ENCODE measurements at regions not wholly inside any gene's neighbourhood (a gene's known extent, or its start where the extent isn't known, plus 50 kb on each side); places are given as distances from the start of the nearest gene placed in this dataset.

DNA sequence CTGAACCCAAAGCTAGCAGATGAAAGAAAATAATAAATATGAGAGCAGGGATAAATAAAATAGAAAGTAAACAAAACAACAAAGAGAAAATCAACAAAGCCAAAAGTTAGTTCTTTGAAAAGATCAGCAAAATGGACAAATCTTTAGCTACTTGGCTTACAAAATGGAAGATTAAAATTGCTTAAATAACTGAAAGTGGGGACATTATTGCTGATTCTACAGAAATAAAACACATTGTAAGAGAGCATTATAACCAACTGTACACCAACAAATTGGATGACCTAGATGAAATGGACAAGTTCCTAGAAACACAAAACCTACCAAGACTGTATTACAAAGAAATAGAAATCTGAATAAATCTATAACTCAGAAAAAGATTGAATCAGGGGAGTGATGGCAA is 238.3 kb upstream of the C1orf87 start:
- TF ChIP-seq, protein P1, sequence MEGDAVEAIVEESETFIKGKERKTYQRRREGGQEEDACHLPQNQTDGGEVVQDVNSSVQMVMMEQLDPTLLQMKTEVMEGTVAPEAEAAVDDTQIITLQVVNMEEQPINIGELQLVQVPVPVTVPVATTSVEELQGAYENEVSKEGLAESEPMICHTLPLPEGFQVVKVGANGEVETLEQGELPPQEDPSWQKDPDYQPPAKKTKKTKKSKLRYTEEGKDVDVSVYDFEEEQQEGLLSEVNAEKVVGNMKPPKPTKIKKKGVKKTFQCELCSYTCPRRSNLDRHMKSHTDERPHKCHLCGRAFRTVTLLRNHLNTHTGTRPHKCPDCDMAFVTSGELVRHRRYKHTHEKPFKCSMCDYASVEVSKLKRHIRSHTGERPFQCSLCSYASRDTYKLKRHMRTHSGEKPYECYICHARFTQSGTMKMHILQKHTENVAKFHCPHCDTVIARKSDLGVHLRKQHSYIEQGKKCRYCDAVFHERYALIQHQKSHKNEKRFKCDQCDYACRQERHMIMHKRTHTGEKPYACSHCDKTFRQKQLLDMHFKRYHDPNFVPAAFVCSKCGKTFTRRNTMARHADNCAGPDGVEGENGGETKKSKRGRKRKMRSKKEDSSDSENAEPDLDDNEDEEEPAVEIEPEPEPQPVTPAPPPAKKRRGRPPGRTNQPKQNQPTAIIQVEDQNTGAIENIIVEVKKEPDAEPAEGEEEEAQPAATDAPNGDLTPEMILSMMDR (IDR thresholded peaks at IDR 0.05; ENCODE audit: control insufficient read depth, extremely low read depth, insufficient read depth): no peak
- no peak for DNase-seq (ENCODE audit: low read depth)
- H3K4me3 ChIP-seq (ENCODE audit: low read depth, low read length): no peak overlapping the region

DNA sequence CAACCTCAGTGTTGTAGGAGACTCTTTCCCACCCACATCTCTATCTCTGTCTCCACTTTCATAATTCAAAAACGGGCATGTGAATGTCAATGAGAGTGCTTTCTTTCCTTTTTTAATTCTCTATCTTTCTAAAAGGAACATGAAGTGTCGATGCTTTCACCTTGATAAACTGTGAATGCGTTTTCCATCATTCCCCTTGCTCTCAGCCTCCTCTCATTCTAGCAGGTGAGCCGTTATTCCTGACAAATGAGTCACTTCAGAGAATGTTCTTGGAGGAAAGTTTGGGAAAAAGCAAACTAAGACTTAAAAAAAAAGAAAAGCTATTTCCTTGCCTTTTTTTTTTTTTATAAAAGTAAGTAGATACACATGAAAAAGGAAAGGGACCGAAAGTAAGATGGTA is 226.0 kb upstream of the C1orf87 start:
- H3K4me3 ChIP-seq (ENCODE audit: low read depth, low read length): no peak overlapping the region
- TF ChIP-seq, protein P1 (IDR thresholded peaks at IDR 0.05; ENCODE audit: control insufficient read depth, extremely low read depth, insufficient read depth): no peak
- DNase-seq (ENCODE audit: low read depth): no peak

DNA sequence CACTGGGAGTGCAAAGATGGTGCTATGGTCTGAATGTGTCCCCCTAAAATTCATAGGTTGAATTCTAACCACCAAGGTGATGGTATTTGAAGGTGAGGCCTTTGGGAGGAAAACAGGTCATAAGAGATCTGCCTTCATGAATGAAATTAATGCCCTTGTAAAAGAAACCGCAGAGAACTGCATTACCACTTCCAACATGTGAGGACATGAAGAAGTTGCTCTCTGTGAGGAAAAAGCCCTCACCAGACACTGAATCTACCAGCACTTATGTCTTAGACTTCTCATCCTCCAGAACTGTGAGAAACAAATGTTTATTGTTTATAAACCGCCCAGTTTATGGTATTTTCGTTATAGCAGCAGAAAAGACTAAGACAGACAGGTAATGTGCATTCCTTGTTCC is 224.7 kb upstream of the C1orf87 start:
- no peak for DNase-seq (ENCODE audit: low read depth)
- no peak overlapping the region for H3K4me3 ChIP-seq (ENCODE audit: low read depth, low read length)
- TF ChIP-seq, protein P1 (IDR thresholded peaks at IDR 0.05; ENCODE audit: control insufficient read depth, extremely low read depth, insufficient read depth): no peak

DNA sequence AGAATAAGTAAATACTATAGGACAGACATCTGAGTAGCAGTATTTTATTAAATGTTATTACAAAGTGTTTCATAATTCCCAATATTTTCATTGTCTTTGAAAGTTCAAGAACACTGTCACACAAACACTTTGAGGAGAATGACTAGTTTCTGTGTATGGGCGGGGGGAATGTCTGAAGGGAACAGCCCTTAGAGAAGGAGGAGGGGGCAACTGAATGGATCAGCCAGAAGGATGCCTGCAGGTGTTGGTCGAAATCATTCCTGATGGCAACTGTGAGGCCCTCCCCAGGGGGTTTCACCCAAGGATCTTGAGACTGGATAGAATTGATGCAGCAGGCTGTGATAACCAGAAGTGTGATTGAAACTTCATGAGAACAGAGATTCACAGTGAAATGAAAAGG is 223.2 kb upstream of the C1orf87 start:
- TF ChIP-seq, protein P1 (IDR thresholded peaks at IDR 0.05; ENCODE audit: control insufficient read depth, extremely low read depth, insufficient read depth): no peak
- no peak for DNase-seq (ENCODE audit: low read depth)
- H3K4me3 ChIP-seq (ENCODE audit: low read depth, low read length): no peak overlapping the region

DNA sequence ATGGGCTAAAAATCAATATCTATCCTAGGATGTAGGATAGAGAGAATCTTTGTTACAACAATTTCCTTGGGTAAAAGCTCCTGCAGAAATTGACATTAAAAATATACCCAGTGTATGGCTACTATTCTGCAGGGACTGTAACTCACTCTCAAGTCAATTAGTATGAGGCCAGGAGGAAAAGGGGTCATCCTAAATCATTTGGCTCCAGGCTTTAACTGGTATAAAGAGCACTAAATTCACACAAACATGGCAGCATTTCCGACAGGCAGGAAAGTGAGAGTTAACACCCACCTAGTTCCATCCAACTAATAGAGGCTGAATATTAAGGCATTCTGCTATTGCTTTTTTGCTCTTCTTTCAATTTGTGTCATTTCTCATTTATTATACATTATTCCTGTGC is 218.6 kb upstream of the C1orf87 start:
- no peak overlapping the region for H3K4me3 ChIP-seq (ENCODE audit: low read depth, low read length)
- TF ChIP-seq, protein P1 (IDR thresholded peaks at IDR 0.05; ENCODE audit: control insufficient read depth, extremely low read depth, insufficient read depth): no peak
- no peak for DNase-seq (ENCODE audit: low read depth)

DNA sequence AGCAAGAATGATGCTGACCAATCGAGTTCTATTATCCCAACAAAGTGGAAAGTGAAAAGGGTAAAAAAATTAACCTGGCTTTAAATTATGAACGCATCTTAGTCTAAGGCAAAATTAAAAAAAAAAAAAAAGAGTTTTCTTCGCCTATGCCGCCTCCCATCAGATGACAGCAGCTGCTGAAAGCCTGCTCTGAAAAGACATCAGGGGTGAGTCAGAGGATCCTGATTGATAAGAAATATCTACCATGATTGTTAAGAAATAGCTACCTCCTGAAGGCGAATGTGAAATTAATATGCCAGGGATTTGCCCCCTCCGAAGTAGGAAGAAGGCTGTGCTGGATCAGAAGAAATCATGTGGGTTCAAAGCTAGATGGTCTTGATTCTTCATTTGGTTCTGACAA is 216.8 kb upstream of the C1orf87 start:
- DNase-seq (ENCODE audit: low read depth): no peak
- H3K4me3 ChIP-seq (ENCODE audit: low read depth, low read length): no peak overlapping the region
- TF ChIP-seq, protein P1 (IDR thresholded peaks at IDR 0.05; ENCODE audit: control insufficient read depth, extremely low read depth, insufficient read depth): no peak

DNA sequence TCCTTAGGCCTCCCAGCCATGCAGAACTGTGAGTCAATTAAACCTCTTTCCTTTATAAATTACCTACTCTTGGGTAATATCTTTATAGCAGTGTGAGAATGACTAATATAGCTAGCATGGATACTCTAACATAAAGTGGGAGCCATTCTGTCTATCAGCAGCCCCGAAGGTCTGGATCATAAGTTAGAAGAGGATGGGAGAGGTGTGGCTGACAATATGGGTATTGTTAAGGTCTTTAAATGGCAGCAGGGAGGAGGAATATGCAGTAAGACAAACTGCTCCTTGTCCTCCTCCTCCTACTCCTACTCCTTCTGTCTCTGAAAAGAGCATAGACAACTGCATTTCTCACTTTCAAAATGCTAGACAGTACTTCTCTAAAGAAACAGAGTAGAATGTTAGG is 214.0 kb upstream of the C1orf87 start:
- no peak for DNase-seq (ENCODE audit: low read depth)
- TF ChIP-seq, protein P1 (IDR thresholded peaks at IDR 0.05; ENCODE audit: control insufficient read depth, extremely low read depth, insufficient read depth): no peak
- no peak overlapping the region for H3K4me3 ChIP-seq (ENCODE audit: low read depth, low read length)
